ENCODE measurements at regions not wholly inside any gene's neighbourhood (a gene's known extent, or its start where the extent isn't known, plus 50 kb on each side); places are given as distances from the start of the nearest gene placed in this dataset.

DNA sequence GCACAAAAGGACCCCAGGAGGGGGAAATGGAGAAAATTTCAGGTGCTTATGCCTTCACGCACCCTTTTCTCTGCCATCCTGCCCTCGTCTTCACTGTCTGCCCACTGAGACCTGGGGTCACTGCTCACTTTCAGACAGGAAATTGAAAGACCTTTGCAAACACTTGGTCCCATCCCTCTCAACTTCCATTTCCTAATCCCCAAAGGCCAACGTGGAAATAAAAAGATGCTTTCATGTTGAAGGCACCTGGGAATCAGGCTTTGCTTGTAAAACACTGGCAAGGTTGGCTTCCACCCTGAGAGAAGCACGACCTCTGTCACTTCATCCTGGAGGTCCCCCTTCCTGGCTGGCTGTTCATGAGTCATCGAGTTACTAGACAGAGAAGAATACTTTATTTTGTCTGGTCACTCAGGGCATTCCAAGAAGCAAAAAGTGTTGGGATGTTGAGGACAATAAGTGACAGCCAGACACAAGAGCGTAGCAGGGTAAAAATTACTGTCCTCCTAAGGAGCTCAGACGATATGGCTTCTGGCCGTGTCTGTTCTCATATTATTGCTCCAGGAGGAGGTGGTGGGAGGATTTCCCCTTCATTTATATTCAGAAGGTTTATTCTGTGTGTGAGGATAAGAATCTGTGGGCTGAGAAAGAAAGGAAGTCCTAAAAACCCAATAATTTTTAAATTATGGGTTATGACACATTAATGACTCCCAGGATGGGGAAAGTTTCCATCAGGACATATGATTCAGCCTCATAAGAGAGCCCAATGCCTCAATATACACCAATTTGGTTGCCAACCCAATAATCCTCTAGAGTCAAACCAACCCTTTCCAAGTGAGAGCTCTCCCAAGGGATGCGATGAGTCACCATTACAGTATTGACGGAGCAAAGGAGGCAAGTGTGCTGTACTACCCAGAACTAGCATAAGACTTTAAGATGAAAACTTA lies 409.0 kb downstream of the COG6 start:
- TF ChIP-seq, protein P1, sequence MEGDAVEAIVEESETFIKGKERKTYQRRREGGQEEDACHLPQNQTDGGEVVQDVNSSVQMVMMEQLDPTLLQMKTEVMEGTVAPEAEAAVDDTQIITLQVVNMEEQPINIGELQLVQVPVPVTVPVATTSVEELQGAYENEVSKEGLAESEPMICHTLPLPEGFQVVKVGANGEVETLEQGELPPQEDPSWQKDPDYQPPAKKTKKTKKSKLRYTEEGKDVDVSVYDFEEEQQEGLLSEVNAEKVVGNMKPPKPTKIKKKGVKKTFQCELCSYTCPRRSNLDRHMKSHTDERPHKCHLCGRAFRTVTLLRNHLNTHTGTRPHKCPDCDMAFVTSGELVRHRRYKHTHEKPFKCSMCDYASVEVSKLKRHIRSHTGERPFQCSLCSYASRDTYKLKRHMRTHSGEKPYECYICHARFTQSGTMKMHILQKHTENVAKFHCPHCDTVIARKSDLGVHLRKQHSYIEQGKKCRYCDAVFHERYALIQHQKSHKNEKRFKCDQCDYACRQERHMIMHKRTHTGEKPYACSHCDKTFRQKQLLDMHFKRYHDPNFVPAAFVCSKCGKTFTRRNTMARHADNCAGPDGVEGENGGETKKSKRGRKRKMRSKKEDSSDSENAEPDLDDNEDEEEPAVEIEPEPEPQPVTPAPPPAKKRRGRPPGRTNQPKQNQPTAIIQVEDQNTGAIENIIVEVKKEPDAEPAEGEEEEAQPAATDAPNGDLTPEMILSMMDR (conservative IDR thresholded peaks at IDR 0.05), result no peak
- TF ChIP-seq ZFX (IDR thresholded peaks at IDR 0.05), result no peak
- H3K27ac ChIP-seq, result no peak overlapping the region

DNA sequence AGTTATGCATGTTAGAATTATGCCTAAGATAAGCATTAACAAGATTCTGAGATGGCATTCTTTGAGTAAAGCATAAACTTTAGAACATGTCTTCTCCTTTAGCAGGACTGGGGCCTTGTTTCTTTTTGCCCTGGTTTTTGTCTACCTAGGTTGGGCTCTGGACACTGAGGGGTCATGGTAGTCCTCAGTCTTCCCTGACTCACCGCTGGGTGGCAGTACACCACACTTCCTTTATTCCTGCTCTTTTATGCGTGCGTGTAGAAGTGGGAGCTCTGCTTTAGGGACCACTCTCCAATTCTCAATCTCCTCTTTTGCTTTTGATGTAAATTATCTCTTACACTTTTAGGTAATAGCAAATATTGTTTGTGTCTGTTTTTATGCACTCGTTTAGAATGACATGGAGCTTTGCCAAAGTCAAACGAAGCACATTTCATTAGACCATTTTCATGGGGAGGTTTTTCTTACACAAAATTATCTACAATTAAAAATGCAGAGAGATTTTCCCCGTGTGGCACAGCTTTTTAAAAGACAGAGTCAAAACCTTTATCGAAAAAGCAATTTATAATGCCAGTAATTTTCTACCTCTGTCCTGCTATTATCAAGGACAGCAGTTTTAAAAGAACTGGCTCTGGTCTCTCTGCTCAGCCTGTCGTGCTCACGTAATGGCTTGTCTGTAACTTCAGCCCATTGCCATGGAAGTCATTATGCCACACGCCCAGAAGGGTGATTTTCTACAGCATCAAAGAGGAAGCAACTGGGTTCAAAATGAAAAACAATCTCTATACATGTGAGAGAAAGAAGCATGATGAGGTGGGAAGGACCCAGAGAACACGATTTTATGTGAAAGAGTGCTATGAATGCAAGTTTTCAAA lies 413.9 kb downstream of the COG6 start:
- no peak overlapping the region for H3K27ac ChIP-seq
- TF ChIP-seq, protein P1 (conservative IDR thresholded peaks at IDR 0.05), result peak; percentile 80
- TF ChIP-seq ZFX (IDR thresholded peaks at IDR 0.05), result no peak

DNA sequence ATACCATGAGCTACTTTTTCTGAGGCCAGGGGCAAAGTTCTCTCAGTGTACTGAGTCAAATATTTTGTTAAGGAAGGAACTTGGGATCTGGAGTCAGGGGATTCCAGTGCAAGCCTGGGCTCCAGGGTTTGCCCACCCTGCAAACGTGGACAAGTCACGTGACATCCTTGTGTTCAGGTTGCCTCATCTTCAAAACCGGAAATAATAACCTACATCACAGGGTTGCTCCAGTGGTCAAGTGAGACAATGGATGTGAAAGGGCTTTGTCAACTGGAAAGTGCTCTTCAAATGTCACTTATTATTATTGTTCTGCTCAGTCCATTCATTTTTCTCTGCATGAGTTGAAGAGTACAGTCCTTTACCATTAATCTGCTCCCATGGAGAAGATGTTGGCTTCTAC lies 414.9 kb downstream of the COG6 start:
- no peak overlapping the region for H3K27ac ChIP-seq
- TF ChIP-seq ZFX (IDR thresholded peaks at IDR 0.05), result no peak
- TF ChIP-seq, protein P1 (conservative IDR thresholded peaks at IDR 0.05), result no peak

DNA sequence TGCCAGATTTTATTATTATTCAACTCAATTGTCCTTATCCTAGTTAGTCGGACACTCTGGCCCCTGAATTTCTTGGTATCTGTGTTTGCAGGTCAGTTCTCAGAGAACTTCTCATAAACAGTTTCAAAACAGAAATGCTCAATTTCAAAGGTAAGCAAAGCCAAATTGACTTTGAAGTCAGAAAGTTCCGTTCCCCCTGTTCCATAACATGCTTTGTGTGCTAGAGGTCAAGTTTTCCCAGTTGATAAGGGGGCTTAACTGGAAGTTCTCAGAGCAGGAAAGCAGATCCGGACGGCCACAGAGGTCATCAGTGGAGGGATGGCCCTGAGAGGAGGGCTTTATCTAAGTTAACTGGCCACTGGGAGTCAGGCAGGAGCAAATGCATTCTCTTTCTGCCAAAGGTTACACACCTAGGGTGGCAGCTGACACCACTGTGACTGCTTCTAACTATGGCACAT lies 417.2 kb downstream of the COG6 start:
- no peak for TF ChIP-seq ZFX (IDR thresholded peaks at IDR 0.05)
- TF ChIP-seq, protein P1 (conservative IDR thresholded peaks at IDR 0.05), result no peak
- H3K27ac ChIP-seq, result no peak overlapping the region

DNA sequence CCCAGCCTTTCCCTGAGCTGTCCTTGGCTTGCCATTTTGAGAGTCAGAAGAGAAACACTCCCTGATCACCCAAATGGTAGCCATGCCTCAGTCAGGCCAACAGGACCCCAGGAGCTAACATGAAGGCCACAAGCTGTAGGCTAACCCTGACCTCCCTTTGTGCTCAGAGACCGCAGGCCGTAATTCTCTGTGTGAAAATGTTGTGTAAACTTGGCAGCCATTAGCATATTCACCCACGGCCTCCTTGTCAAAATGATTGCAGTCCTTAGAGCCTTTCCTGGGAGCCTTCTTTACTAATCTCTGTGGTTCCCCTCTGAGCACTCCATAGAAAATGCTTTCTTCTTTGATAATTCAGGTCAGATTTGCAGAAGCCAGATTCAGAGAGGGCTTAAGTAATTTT lies 418.9 kb downstream of the COG6 start:
- TF ChIP-seq, protein P1 (conservative IDR thresholded peaks at IDR 0.05), result no peak
- TF ChIP-seq ZFX (IDR thresholded peaks at IDR 0.05), result no peak
- H3K27ac ChIP-seq, result no peak overlapping the region

DNA sequence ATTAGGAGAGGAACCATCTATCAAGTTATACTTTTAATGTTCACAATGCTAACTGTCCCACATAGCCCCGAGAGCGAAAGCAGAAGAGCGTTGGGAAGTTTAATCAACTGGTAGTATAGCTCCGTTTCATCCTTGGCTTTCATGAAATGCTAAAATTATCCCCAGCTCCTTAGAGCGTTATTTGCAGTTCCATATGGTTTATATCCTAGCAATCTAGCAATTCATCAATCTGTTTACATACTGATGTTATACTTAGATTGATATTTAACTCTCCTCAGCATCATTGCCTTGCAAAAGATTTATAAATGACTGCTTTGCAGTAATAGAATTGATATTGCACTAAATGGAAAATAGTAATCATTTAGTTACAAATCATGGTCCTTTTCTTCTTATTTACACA lies 419.8 kb downstream of the COG6 start:
- no peak overlapping the region for H3K27ac ChIP-seq
- TF ChIP-seq, protein P1 (conservative IDR thresholded peaks at IDR 0.05), result no peak
- TF ChIP-seq ZFX (IDR thresholded peaks at IDR 0.05), result no peak

Measured in C4-2B (cell line).